Astrocyte (in vitro differentiated cells and primary cell): ENCODE measurements at regions not wholly inside any gene's neighbourhood (a gene's known extent, or its start where the extent isn't known, plus 50 kb on each side); places are given as distances from the start of the nearest gene placed in this dataset.

Experiments used
- DNase-seq: peaks from one replicate; pipeline ENCODE4 v3.0.0-alpha.2; 2010; ENCODE audit warnings: low read depth
- FAIRE-seq: peaks from 2 replicates; lab custom pipeline; 2011; peaks lifted over from hg19 to GRCh38; lab: Jason Lieb, UNC
- H2AFZ ChIP-seq: 2 replicates; pipeline ENCODE4 v1.6.0; 2012; ENCODE audit warnings: low read depth, low read length, inconsistent platforms
- H3K27ac ChIP-seq: 2 replicates; pipeline ENCODE4 v1.5.1; 2011; ENCODE audit warnings: low read depth, low read length, inconsistent platforms
- H3K27me3 ChIP-seq: 2 replicates; pipeline ENCODE4 v1.6.0; 2011; ENCODE audit warnings: low read length, inconsistent platforms; ENCODE audit not compliant: insufficient read depth
- H3K36me3 ChIP-seq: 2 replicates; pipeline ENCODE4 v1.5.1; 2011; ENCODE audit warnings: low read length, inconsistent platforms; ENCODE audit not compliant: insufficient read depth
- H3K4me1 ChIP-seq: 2 replicates; pipeline ENCODE4 v1.5.1; 2011; ENCODE audit warnings: low read length, inconsistent platforms; ENCODE audit not compliant: insufficient read depth
- H3K4me2 ChIP-seq: 2 replicates; pipeline ENCODE4 v1.6.0; 2012; ENCODE audit warnings: low read length, inconsistent platforms
- H3K4me3 ChIP-seq: 2 replicates; pipeline ENCODE4 v1.5.1; 2011; ENCODE audit warnings: low read depth, mild to moderate bottlenecking, low read length, inconsistent platforms; ENCODE audit not compliant: insufficient read depth
- H3K79me2 ChIP-seq: 2 replicates; pipeline ENCODE4 v1.6.0; 2012; ENCODE audit warnings: mild to moderate bottlenecking, low read length, inconsistent platforms; ENCODE audit not compliant: insufficient read depth
- H3K9ac ChIP-seq: 2 replicates; pipeline ENCODE4 v1.6.0; 2012; ENCODE audit warnings: mild to moderate bottlenecking, low read length, inconsistent platforms
- H3K9me3 ChIP-seq: 2 replicates; pipeline ENCODE4 v1.5.1; 2012; ENCODE audit warnings: low read depth, mild to moderate bottlenecking, low read length, inconsistent platforms; ENCODE audit not compliant: insufficient read depth
- H4K20me1 ChIP-seq: 2 replicates; pipeline ENCODE4 v1.6.0; 2012; ENCODE audit warnings: low read length, inconsistent platforms; ENCODE audit not compliant: insufficient read depth
- H3K27ac Mint-ChIP-seq: one replicate; pipeline ENCODE4 v1.8.0; 2021; ENCODE audit warnings: mild to moderate bottlenecking, mixed read lengths; ENCODE audit not compliant: unreplicated experiment
- H3K27me3 Mint-ChIP-seq: one replicate; pipeline ENCODE4 v1.8.0; 2021; ENCODE audit warnings: low read depth, mixed read lengths; ENCODE audit not compliant: unreplicated experiment
- H3K36me3 Mint-ChIP-seq: one replicate; pipeline ENCODE4 v1.8.0; 2021; ENCODE audit warnings: low read depth, mixed read lengths; ENCODE audit not compliant: unreplicated experiment
- H3K4me1 Mint-ChIP-seq: one replicate; pipeline ENCODE4 v1.8.0; 2021; ENCODE audit warnings: low read depth, mixed read lengths; ENCODE audit not compliant: unreplicated experiment
- H3K4me3 Mint-ChIP-seq: one replicate; pipeline ENCODE4 v1.8.0; 2021; ENCODE audit warnings: mild to moderate bottlenecking, moderate library complexity, mixed read lengths; ENCODE audit not compliant: unreplicated experiment
- H3K9me3 Mint-ChIP-seq: one replicate; pipeline ENCODE4 v1.8.0; 2021; ENCODE audit warnings: mild to moderate bottlenecking, mixed read lengths; ENCODE audit not compliant: unreplicated experiment
- EZH2 ChIP-seq: IDR thresholded peaks from 2 replicates; pipeline ENCODE4 v1.6.1; 2012; ENCODE audit warnings: mild to moderate bottlenecking, low read length, inconsistent platforms; ENCODE audit not compliant: insufficient read depth
- TF ChIP-seq, protein P1 (sequence below): IDR thresholded peaks from 2 replicates; pipeline ENCODE4 v1.5.1; 2011; ENCODE audit warnings: low read depth, mild to moderate bottlenecking, inconsistent platforms, low read length, moderate library complexity; ENCODE audit not compliant: insufficient read depth

DNA sequence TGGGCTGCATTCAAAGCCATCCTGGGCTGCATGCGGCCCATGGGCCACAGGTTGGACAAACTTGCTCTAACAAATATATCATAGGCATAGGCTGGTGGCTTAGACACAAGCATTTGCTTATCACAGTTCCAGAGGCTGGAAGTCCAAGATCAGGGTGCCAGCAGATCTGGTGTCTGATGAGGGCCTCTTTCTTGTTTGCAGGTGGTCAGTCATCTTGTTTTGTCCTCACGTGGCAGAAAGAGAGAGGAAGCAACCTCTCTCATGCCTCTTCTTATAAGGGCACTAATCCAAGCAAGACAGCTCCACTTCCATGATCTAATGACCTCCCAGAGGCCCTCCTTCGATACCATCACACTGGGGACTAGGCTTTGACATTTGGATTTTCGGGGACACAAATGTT, 238.7 kb upstream of the TNRC6C start:
- DNase-seq, result no peak
- H3K27ac Mint-ChIP-seq, result no peak overlapping the region
- H3K36me3 Mint-ChIP-seq, result no peaks in the 10 kb centered on the region
- peaks cover 19% of the 10 kb centered on the region for H3K9me3 Mint-ChIP-seq
- H3K27me3 Mint-ChIP-seq, result peaks cover 31% of the 10 kb centered on the region
- no peak overlapping the region for H3K4me3 Mint-ChIP-seq
- Histone ChIP-seq H3K4me3 (no peak overlapping the region), H3K27me3 (peaks cover 6% of the 10 kb centered on the region), H3K4me1 (no peaks in the 10 kb centered on the region), H3K9me3 (peaks cover 8% of the 10 kb centered on the region), H3K9ac (no peak overlapping the region), H3K27ac (no peak overlapping the region), H3K79me2 (no peaks in the 10 kb centered on the region), H4K20me1 (no peaks in the 10 kb centered on the region), H3K36me3 (no peaks in the 10 kb centered on the region), H2AFZ (no peak overlapping the region), H3K4me2 (no peak overlapping the region)
- H3K4me1 Mint-ChIP-seq, result no peaks in the 10 kb centered on the region
- FAIRE-seq, result no peak
- TF ChIP-seq EZH2, result no peak
- TF ChIP-seq, protein P1, sequence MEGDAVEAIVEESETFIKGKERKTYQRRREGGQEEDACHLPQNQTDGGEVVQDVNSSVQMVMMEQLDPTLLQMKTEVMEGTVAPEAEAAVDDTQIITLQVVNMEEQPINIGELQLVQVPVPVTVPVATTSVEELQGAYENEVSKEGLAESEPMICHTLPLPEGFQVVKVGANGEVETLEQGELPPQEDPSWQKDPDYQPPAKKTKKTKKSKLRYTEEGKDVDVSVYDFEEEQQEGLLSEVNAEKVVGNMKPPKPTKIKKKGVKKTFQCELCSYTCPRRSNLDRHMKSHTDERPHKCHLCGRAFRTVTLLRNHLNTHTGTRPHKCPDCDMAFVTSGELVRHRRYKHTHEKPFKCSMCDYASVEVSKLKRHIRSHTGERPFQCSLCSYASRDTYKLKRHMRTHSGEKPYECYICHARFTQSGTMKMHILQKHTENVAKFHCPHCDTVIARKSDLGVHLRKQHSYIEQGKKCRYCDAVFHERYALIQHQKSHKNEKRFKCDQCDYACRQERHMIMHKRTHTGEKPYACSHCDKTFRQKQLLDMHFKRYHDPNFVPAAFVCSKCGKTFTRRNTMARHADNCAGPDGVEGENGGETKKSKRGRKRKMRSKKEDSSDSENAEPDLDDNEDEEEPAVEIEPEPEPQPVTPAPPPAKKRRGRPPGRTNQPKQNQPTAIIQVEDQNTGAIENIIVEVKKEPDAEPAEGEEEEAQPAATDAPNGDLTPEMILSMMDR, result no peak

GRCh38 chr17:77720946-77721845, 237.3 kb upstream of the TNRC6C start:
- Histone ChIP-seq H2AFZ (no peak overlapping the region), H3K27ac (no peak overlapping the region), H3K79me2 (no peaks in the 10 kb centered on the region), H3K27me3 (peaks cover 11% of the 10 kb centered on the region), H3K9me3 (peaks cover 8% of the 10 kb centered on the region), H4K20me1 (no peaks in the 10 kb centered on the region), H3K4me1 (no peaks in the 10 kb centered on the region), H3K36me3 (no peaks in the 10 kb centered on the region), H3K4me3 (no peak overlapping the region), H3K9ac (no peak overlapping the region), H3K4me2 (no peak overlapping the region)
- Mint-ChIP-seq H3K4me3 (no peak overlapping the region), H3K27me3 (peaks cover 36% of the 10 kb centered on the region), H3K9me3 (peaks cover 17% of the 10 kb centered on the region), H3K36me3 (no peaks in the 10 kb centered on the region), H3K27ac (no peak overlapping the region), H3K4me1 (no peaks in the 10 kb centered on the region)
- FAIRE-seq (no peak), DNase-seq (no peak)
- TF ChIP-seq EZH2, result no peak
- TF ChIP-seq, protein P1, result no peak

DNA sequence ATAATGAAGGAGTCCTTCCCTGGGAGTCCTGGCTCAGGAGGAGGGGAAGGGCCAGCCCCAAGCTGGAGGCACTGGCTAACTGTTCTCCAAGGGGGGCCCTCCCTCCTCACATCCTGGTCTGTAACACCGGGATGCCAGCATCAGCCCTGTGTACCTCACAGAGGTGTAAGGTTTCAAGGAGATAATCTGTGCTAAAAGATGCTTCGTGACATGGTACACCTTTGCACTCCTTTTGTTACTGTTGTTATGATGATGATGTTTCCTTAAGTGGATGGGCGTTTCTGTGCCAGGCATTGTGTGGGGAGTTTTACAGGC, 236.7 kb upstream of the TNRC6C start:
- H3K27me3 ChIP-seq, result peaks cover 16% of the 10 kb centered on the region
- FAIRE-seq (no peak), DNase-seq (no peak)
- no peaks in the 10 kb centered on the region for H3K36me3 ChIP-seq
- Mint-ChIP-seq H3K4me3 (no peak overlapping the region), H3K4me1 (no peaks in the 10 kb centered on the region), H3K27me3 (peaks cover 36% of the 10 kb centered on the region), H3K27ac (no peak overlapping the region), H3K9me3 (peaks cover 14% of the 10 kb centered on the region), H3K36me3 (no peaks in the 10 kb centered on the region)
- H3K27ac ChIP-seq, result no peak overlapping the region
- H4K20me1 ChIP-seq, result no peaks in the 10 kb centered on the region
- peaks cover 8% of the 10 kb centered on the region for H3K9me3 ChIP-seq
- H3K79me2 ChIP-seq, result no peaks in the 10 kb centered on the region
- no peak for TF ChIP-seq EZH2
- TF ChIP-seq, protein P1, result no peak
- H3K4me2 ChIP-seq, result no peak overlapping the region
- H3K9ac ChIP-seq, result no peak overlapping the region
- no peak overlapping the region for H2AFZ ChIP-seq
- H3K4me1 ChIP-seq, result no peaks in the 10 kb centered on the region
- H3K4me3 ChIP-seq, result no peak overlapping the region
